DMS53 (cell line): ENCODE measurements at regions not wholly inside any gene's neighbourhood (a gene's known extent, or its start where the extent isn't known, plus 50 kb on each side); places are given as distances from the start of the nearest gene placed in this dataset.
"Not testable (repeated sequence)": the region's sequence is repeated elsewhere in the genome, so short reads cannot be mapped to it uniquely, and the experiment has no call there.

Experiments used
- DNase-seq: peaks from one replicate; lab custom pipeline; 2025; lab: John Stamatoyannopoulos, UW

- no peak for DNase-seq
Observed at GRCh38 chr10:25867321-25867720, 66.7 kb upstream of the MYO3A start.

GRCh38 chr10:25869067-25869591, 64.9 kb upstream of the MYO3A start:
- no peak for DNase-seq

GRCh38 chr10:25869609-25870008, 64.4 kb upstream of the MYO3A start:
- no peak for DNase-seq

GRCh38 chr10:25874402-25874801, 59.6 kb upstream of the MYO3A start:
- DNase-seq = not testable (repeated sequence)

- peak; percentile 78 for DNase-seq
Observed at GRCh38 chr10:25875556-25876165, 58.4 kb upstream of the MYO3A start.

GRCh38 chr10:25877296-25877695, 56.7 kb upstream of the MYO3A start:
- DNase-seq = no peak
